ENCODE measurements at regions not wholly inside any gene's neighbourhood (a gene's known extent, or its start where the extent isn't known, plus 50 kb on each side); places are given as distances from the start of the nearest gene placed in this dataset.

GRCh38 chr18:78734614-78734945 is 245.0 kb upstream of the SALL3 start:
- TF ChIP-seq CTCF (IDR thresholded peaks at IDR 0.05 in 8 of 11, conservative IDR thresholded peaks at IDR 0.05 in 3 of 11) = no peak
- TF ChIP-seq POLR2AphosphoS5 (IDR thresholded peaks at IDR 0.05) = no peak
- no peak for TF ChIP-seq POLR2A (IDR thresholded peaks at IDR 0.05)

Data from spleen (tissue), 7 donors.